Lung (tissue), 11 donors: ENCODE measurements at regions not wholly inside any gene's neighbourhood (a gene's known extent, or its start where the extent isn't known, plus 50 kb on each side); places are given as distances from the start of the nearest gene placed in this dataset.

Experiments used
- ATAC-seq: fragments of 200-7000 bp; cut with Tn5 transposase; one replicate; pipeline ENCODE4 v1.9.1; 2020; ENCODE audit warnings: moderate number of reproducible peaks; ENCODE audit not compliant: insufficient read depth, low FRiP score
- DNase-seq, 3 donors: peaks; one replicate each; pipeline ENCODE4 v3.0.0-alpha.2; 2013 to 2017
- H3K27ac ChIP-seq, 2 donors: one replicate each; pipeline ENCODE4 v1.5.1; 2013; ENCODE audit warnings: mild to moderate bottlenecking in 2 of 2, moderate library complexity in 2 of 2, control low read depth in 1 of 2, inconsistent platforms in 1 of 2, low read depth in 1 of 2, low read length in 1 of 2
- H3K27me3 ChIP-seq, 3 donors: one replicate each; pipeline ENCODE4 v1.5.1; 2013; ENCODE audit warnings: low read length in 2 of 3; ENCODE audit not compliant: control insufficient read depth in 3 of 3, insufficient read depth in 3 of 3
- H3K36me3 ChIP-seq, 4 donors: one replicate each; pipeline ENCODE4 v1.5.1; 2013; ENCODE audit warnings: low read length in 4 of 4, mild to moderate bottlenecking in 1 of 4, moderate library complexity in 1 of 4; ENCODE audit not compliant: control insufficient read depth in 4 of 4, insufficient read depth in 4 of 4
- H3K4me1 ChIP-seq, 5 donors: one replicate each; pipeline ENCODE4 v1.5.1; 2013; ENCODE audit warnings: low read length in 5 of 5, mild to moderate bottlenecking in 2 of 5, moderate library complexity in 1 of 5; ENCODE audit not compliant: control insufficient read depth in 5 of 5, insufficient read depth in 5 of 5
- H3K4me3 ChIP-seq: one replicate; pipeline ENCODE4 v1.5.1; 2013; ENCODE audit warnings: mild to moderate bottlenecking, control low read depth, moderate library complexity
- H3K9ac ChIP-seq, 2 donors: one replicate each; pipeline ENCODE4 v1.5.1; 2013; ENCODE audit warnings: low read length in 2 of 2, control low read depth in 1 of 2; ENCODE audit not compliant: insufficient read depth in 1 of 2
- H3K9me3 ChIP-seq, 4 donors: one replicate each; pipeline ENCODE4 v1.5.1; 2013; ENCODE audit warnings: low read length in 3 of 4, mild to moderate bottlenecking in 1 of 4, moderate library complexity in 1 of 4; ENCODE audit not compliant: control insufficient read depth in 4 of 4, insufficient read depth in 3 of 4
- WGBS, 2 donors: extraction: QIAGEN DNeasy Blood & Tissue Kit; methylation state at CpG; one replicate each; pipeline ENCODE4 v1.1.7; 2013; 5-methylcytosine and 5-hydroxymethylcytosine counted together
- TF ChIP-seq, protein P1 (sequence below): IDR thresholded peaks from 2 replicates; pipeline ENCODE4 v1.5.1; 2012; ENCODE audit warnings: mild to moderate bottlenecking; ENCODE audit errors: control extremely low read depth, extremely low read depth
- donor health status: control.
- donor health status: control.
- donor health status: Bipolar disorder and iron deficiency.
- donor health status: healthy.
- donor health status: DM: yes; HTN: yes; CAD: no.

DNA sequence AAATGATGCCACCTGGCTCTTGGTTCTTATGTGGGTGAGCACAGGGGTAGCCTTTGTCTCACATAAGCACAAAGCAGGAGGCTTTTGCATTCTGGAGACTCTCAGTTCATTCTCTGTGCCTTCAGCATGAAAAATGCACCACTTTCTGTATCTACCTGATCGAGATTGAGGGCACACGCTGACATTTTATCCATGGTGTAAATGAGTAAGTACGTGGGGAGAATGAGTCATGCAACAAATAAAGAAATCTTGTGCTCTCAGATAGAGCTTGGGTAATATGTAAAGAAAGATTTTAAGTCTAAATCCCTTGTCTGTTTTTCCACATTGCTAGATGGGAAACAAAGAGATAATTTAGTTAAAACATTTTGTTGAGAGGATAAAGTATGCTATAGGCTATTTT, 607.2 kb upstream of the WWC1 start:
- Histone ChIP-seq H3K4me3 (no peak overlapping the region), H3K27ac (no peak overlapping the region), H3K9ac (no peak overlapping the region), H3K36me3 (peaks cover 0 to 4% (median 0%) of the 10 kb centered on the region in 4 donors), H3K9me3 (peaks cover 0 to 2% (median 0%) of the 10 kb centered on the region in 4 donors), H3K27me3 (no peaks in the 10 kb centered on the region), H3K4me1 (peaks cover 0 to 2% (median 0%) of the 10 kb centered on the region in 5 donors)
- WGBS, 2 donors = 84 to 91% methylated on average over 3 of the region's 3 CpGs
- no peak for DNase-seq
- TF ChIP-seq, protein P1, sequence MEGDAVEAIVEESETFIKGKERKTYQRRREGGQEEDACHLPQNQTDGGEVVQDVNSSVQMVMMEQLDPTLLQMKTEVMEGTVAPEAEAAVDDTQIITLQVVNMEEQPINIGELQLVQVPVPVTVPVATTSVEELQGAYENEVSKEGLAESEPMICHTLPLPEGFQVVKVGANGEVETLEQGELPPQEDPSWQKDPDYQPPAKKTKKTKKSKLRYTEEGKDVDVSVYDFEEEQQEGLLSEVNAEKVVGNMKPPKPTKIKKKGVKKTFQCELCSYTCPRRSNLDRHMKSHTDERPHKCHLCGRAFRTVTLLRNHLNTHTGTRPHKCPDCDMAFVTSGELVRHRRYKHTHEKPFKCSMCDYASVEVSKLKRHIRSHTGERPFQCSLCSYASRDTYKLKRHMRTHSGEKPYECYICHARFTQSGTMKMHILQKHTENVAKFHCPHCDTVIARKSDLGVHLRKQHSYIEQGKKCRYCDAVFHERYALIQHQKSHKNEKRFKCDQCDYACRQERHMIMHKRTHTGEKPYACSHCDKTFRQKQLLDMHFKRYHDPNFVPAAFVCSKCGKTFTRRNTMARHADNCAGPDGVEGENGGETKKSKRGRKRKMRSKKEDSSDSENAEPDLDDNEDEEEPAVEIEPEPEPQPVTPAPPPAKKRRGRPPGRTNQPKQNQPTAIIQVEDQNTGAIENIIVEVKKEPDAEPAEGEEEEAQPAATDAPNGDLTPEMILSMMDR = no peak
- no peak for ATAC-seq

DNA sequence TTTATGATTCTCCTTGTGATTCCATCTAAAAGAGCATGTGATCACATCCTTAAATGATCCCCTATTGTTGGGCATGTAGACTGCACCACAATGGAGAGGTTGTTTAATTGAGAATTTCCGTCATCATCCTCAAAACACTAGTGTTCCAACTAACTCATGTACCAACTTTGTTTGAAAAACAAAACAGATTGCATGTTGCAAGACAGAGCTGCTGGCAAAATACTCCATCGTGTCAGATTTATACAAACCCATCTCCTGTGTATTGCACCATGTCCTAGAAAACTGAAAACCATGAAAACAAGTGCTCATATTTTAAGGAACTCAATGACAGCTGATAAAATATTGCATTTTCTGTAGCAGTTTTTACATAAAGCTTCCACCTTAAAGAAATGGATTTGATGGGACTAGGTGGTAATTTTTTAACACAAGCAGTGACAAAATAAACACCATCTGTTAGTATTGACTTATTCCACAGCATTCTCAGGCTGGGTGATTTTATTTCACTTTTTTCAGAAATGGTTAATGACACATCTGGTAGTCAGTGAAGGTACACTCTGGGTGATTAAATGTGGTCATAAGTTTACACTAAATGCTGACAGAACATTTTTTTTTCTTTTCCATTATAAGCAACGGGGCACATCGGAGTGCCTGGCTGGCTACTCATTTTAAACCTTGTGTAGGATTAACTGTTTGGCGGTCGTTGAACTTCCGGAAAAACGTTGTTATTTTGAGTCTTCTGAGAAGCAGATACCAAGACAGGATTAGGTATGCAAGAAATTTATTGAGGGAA, 602.9 kb upstream of the WWC1 start:
- TF ChIP-seq, protein P1 = no peak
- WGBS, 2 donors = 75 to 81% methylated on average over 8 of the region's 8 CpGs

DNA sequence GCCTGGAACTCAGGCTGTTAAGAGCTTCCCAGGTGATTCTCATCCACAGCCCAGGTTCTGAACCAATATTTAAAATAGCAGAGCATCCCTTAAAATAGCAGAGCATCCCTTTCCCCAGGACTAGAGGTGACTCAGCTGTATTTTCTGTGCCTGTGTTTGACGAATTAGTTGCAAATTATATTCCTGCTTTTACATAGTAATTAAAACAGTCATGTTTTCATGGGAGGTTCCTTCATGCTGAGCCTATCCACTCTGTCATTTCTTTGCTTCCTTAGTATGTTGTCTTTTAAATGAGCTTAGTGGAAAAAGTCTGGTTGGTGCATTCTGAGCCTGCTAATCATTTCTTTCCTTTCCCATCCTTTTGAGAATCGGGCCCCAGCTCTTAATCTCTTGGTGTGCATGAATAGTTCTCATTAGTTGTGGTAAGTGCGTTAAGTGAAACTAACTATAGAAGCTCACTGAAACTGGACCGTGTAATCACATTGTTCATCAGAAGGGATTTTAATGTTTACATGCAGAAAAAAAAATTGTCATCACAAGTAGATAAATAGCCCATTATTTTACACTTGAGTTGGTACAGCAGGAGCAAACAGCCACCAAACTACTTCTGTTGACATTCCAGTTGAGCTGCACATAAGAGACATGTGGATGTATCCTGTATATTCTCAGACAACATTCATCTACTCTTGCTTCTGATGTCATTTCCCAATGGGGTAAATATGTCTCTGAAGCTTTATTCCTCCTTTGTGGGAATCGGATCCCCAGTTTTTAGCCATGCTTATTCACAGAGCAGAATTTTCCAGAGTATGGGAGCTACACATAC, 596.9 kb upstream of the WWC1 start:
- Histone ChIP-seq H3K9me3 (no peaks in the 10 kb centered on the region), H3K36me3 (no peaks in the 10 kb centered on the region), H3K27me3 (no peaks in the 10 kb centered on the region), H3K4me1 (no peaks in the 10 kb centered on the region), H3K4me3 (no peak overlapping the region), H3K9ac (no peak overlapping the region), H3K27ac (no peak overlapping the region)
- WGBS, 2 donors = 79 to 89% methylated on average over 5 of the region's 5 CpGs
- DNase-seq = no peak
- TF ChIP-seq, protein P1 = no peak
- no peak for ATAC-seq

More for the DNA sequence above, 602.9 kb upstream of the WWC1 start:
- H3K36me3 ChIP-seq = no peaks in the 10 kb centered on the region
- no peak overlapping the region for H3K4me3 ChIP-seq
- ATAC-seq = no peak
- H3K9me3 ChIP-seq = no peaks in the 10 kb centered on the region
- no peak overlapping the region for H3K9ac ChIP-seq
- H3K27ac ChIP-seq = no peak overlapping the region
- H3K27me3 ChIP-seq = no peaks in the 10 kb centered on the region
- no peak for DNase-seq
- H3K4me1 ChIP-seq = peaks cover 0 to 2% (median 0%) of the 10 kb centered on the region in 5 donors
